Fibroblast of the aortic adventitia (primary cell): ENCODE measurements at regions not wholly inside any gene's neighbourhood (a gene's known extent, or its start where the extent isn't known, plus 50 kb on each side); places are given as distances from the start of the nearest gene placed in this dataset.

Experiments used
- DNase-seq: peaks from one replicate; pipeline ENCODE4 v3.0.0-alpha.2; 2010; ENCODE audit warnings: low read depth
- H3K4me3 ChIP-seq: 2 replicates; pipeline ENCODE4 v1.5.1; 2011; ENCODE audit warnings: low read depth, mild to moderate bottlenecking, control low read depth, low read length, moderate library complexity
- TF ChIP-seq, protein P1 (sequence below): IDR thresholded peaks from 2 replicates; pipeline ENCODE4 v1.5.1; 2011; ENCODE audit warnings: mild to moderate bottlenecking, low read length, control low read depth, inconsistent platforms; ENCODE audit not compliant: insufficient read depth

DNA sequence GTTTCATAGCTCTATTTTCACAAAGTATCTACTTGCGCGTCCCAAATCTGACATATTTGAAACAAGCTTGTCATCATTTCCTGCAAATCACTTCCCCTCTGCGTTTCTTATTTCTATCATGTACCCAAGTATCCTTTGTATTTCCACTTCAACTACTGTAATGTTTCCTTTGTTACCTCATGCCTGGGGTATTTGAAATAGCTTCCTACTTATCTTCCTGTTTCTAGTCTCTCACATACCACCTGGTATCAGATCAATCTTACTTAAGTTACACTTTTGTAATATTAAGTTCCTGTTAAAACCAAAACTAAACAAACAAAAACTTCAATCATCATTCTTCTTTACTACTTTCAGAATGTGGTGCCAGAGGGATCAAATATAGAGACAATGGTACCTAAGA, 93.6 kb upstream of the SMAD1 start:
- DNase-seq = no peak
- TF ChIP-seq, protein P1, sequence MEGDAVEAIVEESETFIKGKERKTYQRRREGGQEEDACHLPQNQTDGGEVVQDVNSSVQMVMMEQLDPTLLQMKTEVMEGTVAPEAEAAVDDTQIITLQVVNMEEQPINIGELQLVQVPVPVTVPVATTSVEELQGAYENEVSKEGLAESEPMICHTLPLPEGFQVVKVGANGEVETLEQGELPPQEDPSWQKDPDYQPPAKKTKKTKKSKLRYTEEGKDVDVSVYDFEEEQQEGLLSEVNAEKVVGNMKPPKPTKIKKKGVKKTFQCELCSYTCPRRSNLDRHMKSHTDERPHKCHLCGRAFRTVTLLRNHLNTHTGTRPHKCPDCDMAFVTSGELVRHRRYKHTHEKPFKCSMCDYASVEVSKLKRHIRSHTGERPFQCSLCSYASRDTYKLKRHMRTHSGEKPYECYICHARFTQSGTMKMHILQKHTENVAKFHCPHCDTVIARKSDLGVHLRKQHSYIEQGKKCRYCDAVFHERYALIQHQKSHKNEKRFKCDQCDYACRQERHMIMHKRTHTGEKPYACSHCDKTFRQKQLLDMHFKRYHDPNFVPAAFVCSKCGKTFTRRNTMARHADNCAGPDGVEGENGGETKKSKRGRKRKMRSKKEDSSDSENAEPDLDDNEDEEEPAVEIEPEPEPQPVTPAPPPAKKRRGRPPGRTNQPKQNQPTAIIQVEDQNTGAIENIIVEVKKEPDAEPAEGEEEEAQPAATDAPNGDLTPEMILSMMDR = no peak
- H3K4me3 ChIP-seq = no peak overlapping the region

DNA sequence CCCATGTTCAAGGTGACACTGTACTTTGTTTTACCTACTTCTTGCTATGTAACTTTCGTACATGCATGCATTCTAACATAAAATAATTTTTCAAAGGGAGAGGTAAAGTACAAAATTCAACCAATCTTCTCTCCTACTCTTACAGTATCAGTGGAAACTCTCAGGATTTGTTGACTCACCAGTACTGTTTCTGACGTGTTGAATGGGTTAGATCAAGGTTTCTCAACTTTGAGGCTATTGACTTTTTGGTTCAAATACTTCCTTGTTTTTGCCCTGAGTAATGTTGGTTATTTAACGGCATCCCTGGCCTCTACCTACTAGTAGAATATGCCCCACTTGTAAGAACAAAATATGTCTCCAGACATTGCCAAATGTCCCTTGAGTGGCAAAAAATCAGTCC, 94.6 kb upstream of the SMAD1 start:
- no peak overlapping the region for H3K4me3 ChIP-seq
- TF ChIP-seq, protein P1 = no peak
- no peak for DNase-seq

- no peak for DNase-seq
- TF ChIP-seq, protein P1 = no peak
Observed at GRCh38 chr4:145381163-145381562, 100.5 kb upstream of the SMAD1 start.

GRCh38 chr4:145380123-145380522, 101.5 kb upstream of the SMAD1 start:
- DNase-seq = no peak
- TF ChIP-seq, protein P1 = no peak
- no peak overlapping the region for H3K4me3 ChIP-seq

More at GRCh38 chr4:145381163-145381562, 100.5 kb upstream of the SMAD1 start:
- H3K4me3 ChIP-seq = no peak overlapping the region

DNA sequence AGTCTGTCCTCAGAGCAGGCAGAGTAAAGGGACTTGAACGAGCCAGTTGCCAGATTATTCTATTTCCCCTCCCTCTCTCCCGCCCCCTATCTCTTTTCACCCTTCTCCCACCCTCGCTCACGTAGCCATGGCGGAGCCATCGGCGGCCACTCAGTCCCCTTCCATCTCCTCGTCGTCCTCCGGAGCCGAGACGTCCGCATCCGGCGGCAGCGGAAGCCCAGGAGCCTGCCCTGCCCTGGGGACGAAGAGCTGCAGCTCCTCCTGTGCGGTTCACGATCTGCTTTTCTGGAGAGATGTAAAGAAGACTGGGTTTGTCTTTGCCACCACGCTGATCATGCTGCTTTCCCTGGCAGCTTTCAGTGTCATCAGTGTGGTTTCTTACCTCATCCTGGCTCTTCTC, 106.2 kb upstream of the SMAD1 start:
- TF ChIP-seq, protein P1 = no peak
- H3K4me3 ChIP-seq = no peak overlapping the region

DNA sequence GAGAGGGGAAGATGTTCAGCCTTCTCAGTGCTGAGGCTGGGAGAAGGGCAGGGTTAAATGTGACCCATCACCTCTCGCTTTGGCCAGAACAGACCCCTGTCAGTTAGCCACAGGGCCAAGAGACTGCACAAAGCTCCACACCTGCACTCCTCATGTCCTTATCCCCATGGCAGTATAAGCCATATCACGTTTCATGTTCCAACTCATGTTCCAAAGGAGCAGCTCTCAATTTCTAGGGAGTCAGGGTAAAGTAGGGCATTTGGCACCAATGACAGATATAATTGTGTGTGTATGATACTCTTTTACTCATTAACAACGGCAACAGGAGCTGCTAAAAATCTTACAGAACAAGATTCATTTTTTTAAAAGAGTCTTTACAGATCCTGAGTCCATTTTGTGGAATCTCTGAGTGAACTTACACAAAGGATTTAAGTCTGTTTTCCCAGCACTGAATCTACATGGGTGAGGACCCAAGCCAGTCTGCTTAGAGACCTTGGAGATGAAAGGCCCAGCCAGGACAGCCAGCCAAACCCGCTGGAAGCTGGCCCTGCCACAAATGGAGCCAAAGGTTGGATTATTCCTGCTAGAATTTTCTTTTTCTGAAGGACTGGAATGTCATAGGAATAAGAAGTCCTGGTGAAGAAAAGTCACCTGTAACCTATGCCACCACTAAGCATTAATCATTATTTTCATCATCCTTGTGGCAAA, 129.1 kb upstream of the SMAD1 start:
- H3K4me3 ChIP-seq = no peak overlapping the region
- peak; percentile 23 for DNase-seq
- TF ChIP-seq, protein P1 = no peak

More for the DNA sequence above, 106.2 kb upstream of the SMAD1 start:
- DNase-seq = no peak

- H3K4me3 ChIP-seq = no peak overlapping the region
- DNase-seq = no peak
- TF ChIP-seq, protein P1 = no peak
Observed at GRCh38 chr4:145351922-145352321, 129.7 kb upstream of the SMAD1 start.
